Inflammatory macrophage (primary cell): ENCODE measurements at regions not wholly inside any gene's neighbourhood (a gene's known extent, or its start where the extent isn't known, plus 50 kb on each side); places are given as distances from the start of the nearest gene placed in this dataset.

ENCODE experiments used
- DNase-seq, 2 donors: peaks; one replicate each; pipeline ENCODE4 v3.0.0-alpha.2; 2020 to 2022

DNA sequence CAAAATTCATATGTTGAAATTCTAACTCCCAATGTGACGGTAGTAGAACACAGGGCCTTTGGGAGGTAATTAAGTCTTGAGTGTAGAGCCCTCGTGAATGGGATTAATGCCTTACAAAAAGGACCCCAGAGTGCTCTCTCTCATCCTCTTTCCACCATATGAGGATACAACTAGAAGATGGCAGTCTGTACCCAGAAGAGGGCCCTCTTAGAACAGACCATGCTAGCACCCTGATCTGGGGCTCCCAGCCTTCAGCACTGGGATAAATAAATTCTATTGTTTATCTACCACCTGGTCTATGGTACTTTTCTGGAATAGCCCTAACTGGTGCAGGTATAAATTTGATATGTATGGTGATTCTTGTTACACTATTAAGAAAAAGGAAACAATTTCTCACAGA, 332.3 kb downstream of the BRINP1 start:
- no peak for DNase-seq

DNA sequence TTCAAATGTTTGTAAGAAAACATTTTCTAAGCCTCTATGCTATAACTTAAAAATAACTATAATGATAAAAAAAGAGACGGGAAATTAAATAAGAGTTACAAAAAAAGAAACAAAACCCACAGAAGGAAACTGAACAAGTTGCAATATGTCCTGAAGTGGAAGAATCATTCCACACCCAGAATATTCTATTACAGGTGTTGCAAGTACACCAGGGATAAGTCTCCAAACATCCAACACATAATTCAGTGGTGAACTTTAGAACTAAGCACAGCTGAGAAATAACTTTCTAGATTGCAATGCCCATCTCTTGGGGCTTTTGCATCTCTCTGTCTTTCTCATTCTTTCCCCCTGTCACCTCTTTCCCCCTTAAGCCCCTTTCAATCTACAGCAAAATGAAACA, 325.2 kb downstream of the BRINP1 start:
- DNase-seq: no peak

DNA sequence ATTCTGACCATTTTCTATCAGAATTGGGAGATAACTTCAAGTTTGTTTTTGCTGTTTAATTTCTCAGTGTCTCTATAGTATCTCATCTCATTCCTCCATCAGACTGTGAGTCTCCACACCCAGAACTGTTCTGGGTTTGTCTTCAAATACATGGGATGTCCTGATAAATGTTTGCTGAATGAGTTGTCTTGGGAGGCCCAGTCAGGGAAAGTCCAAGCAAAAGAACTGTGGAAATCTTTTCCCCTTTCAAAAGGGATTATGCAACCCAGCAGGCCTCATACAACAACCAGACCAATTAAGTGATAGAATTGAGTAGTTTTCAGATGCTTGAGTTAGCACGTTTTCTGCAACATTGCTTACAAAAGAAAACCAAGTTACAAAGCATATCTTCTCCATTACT, 324.4 kb downstream of the BRINP1 start:
- no peak for DNase-seq

DNA sequence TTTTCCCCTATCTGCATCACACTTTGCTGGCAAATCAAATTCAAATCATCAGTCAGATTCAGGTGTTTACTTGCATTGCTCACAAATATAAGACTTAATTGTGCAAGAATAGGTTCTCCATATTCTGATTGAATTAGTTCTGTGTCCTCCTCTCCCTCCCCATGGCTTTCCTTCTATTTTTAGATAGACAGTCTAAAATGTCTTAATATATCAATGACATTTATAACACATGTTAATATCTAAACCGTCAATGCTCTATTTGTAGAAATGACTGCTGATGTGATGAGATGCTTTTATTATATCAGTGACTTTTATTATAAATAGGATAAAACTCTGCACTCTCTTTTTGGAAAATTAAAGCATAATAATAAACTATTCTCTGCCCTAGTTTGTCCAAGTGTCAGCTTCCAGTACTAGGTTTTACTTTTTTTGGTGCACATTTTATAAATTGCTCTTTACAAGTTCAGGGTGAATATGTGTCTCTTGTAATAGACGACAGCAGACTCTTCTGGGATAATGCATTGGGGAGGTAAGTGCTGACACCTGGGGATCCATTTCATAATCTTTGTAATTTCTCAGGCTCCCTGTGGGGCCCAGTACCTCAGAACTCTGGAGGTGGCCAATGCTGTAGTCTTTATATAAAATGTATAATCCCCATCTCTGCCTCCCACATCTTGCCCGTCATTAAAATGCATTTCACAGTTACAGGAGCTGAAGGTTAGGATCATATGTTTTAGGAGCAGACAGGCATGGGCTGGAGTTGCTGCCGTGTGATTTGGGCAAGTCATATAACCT, 321.5 kb downstream of the BRINP1 start:
- no peak for DNase-seq

DNA sequence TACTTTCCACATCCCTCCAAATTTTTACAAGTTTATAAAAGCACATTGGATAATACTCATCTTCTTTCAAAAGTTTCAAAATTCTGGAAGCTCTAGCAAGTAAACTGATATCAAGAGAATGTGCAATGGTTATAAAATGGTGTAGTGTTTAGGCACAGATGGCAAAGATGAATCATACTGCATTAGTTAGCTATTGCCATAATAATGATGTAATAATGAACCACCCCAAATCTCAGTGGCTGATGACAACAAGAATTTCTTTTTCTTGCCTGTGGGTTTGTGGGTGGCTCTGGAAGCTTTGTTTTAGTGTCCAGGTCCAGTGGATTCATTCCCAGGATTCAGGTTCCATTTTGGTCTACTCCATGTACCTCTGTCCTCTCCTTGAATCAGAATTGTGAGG, 319.0 kb downstream of the BRINP1 start:
- DNase-seq: no peak

DNA sequence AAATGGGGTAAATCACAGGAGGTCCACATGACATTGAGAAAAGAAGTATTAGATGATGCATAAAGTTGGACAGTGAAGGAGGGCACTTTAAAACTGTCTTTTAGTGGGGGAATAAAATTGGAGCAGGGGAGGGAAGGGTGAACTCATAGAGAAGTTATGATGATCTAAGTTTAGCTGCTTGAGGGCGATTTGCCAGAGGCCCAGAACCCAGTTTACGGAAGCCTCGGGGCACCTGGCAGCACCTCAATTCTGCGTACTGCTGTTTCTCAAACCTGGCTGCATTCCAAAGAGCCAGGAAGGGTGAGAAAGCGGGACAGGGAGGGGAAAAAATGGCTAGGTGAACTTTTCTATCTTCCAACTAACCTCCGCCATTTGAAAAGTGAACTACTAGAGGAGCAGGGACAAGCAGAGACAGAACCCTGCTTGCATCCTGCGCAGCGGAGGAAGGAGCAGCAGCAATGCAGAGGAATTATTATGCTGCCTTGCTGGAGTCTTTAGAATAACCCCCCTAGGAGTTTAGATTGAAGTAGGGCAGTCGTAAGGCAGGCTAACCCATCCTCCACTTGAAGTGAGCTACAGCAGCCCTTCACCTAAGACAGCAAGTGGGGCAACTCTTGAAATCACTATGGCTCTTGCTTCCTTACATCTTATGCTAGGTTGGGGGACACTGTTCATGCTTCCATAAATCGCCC, 316.8 kb downstream of the BRINP1 start:
- no peak for DNase-seq

DNA sequence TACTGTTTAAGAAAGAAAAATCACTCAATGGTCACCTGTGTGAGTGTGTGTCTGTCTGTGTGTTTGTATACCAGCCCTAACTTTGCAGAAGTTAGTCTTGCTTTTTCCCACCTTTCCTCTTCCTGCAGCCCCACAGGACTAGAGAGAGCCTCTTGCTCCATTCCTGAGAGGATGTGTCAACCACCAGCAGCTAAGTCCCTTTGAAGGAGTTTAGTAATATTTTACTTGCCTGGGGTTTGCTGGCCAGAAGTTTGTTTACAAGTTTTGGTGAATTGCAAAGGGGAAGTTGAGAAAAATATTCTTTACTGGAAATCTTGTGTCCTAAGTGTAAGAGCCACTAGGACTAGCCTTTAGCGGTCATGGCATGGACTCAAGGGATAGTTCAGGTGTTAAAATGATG, 316.2 kb downstream of the BRINP1 start:
- no peak for DNase-seq

DNA sequence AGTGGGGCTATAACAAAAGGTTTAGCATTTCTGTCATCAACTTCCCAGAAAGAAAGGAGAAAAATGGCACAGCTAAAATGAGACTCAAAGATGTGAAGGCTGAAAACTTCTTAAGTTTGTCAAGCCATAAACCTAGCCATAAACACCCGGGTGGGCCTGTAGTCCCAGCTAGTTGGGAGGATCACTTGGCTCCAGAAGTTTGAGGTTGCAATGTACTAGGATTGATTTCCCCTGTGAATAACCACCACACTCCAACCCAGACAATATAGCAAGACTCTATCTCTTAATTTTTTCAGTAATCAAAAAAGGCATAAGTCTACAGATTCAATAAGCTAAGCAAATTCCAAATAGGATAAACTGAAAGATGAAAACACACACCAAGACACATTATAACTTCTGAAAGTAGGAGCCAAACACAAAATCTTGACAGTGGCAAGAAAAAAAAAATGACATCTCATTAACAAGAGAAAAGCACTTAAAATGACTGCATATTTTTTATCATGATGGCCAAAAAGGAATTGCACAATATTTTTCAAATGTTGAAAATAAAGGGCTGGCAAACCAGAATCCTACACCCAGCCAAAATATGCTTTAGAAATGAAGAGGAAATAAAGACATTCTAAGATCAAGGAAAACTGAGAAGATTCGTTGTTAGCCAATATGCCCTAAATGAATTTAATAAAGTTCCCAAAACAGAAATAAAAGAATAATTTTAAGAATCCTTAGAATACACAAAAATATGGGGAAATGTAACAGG, 308.4 kb downstream of the BRINP1 start:
- DNase-seq: no peak

DNA sequence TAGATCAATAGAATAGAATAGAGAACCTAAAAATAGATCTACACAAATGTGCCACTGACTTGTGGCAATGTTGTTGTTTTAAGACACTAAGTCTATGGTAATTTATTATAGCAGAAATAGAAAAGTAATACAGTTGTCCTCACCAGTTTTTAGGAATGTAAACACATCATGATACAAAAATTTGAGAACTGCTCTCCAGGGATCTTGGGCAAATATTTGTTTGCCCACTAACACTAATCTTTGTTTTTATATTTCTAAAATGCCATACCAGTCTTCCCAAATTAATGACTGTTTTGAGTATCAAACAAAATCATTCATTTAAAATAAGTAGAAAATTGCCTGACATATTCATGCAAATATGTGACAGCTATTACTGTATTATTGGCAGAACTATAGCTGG, 297.6 kb downstream of the BRINP1 start:
- no peak for DNase-seq

DNA sequence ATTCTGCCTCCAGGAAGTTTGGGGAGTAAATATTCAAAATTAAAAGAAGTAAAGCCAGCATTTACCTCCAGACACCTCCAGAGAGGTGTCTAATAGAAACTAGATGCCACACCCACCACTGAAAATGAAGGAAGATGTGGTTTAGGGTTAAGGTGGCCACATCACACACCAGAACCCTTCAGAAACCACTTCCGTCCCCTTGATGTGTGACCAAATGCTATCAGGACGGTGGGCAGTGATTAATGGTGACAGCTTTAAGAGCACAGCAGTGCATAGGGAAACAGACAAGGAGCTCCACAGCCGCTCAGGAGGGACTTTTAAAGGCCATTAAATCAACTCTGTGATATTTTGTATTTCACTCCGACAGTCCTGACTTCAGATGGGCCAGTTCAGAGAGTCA, 295.2 kb downstream of the BRINP1 start:
- DNase-seq: no peak

DNA sequence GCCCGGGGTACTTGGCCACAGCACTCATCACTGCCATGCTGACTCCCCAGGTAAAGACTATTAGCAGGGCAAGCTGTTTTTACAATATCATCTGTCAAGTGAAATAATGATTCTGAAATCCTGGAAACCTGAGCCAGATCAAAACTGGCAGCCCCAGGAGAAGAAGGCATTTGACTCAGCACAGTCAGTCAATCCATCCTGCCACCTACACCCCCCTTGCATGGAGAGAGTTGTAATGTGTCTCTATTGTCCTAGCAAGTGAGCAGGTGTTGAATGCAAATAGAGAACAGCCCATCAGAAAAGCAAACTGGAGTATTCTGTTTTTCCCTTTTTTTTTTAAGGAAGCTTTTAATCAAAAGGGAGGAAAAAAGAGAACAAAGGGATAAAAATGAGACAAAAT, 291.2 kb downstream of the BRINP1 start:
- DNase-seq: no peak

DNA sequence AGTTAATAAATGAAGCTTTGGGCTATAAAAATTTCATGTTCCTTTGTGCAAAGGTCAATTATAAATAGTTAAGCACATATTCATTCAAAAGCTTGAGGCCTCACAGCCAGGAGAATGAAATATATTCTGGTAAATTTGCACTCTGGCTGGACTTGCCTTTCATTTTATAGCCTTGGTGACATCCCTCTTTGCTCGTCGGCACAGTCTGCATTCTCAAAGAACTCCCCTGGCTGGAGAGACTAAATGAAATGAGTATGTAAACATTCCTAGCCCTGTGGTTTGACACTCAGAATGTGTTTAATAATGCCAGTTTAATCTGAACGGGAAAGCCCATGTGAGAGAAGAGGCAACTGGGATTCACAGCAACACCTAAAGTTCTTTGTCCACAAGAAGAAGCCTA, 285.6 kb downstream of the BRINP1 start:
- DNase-seq: no peak

DNA sequence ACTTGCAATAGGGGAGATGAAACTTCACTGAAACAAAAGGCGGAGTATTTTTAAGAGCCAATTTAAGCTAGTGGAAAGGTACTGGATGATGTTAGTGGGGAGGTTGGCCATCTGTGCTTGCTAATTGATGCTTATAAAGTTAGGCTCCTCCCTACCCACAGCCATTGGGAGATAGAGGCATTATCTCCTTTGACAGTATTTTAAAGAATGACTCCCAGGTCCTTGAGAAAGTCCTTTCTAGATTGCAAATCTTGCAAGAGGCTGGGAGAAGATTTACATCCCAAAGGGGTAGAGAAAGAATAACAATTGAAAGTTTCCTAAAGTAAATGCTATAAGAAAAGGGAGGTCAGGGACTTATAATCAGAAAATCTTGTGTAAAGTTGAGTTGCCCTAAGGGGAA, 282.6 kb downstream of the BRINP1 start:
- DNase-seq: no peak

DNA sequence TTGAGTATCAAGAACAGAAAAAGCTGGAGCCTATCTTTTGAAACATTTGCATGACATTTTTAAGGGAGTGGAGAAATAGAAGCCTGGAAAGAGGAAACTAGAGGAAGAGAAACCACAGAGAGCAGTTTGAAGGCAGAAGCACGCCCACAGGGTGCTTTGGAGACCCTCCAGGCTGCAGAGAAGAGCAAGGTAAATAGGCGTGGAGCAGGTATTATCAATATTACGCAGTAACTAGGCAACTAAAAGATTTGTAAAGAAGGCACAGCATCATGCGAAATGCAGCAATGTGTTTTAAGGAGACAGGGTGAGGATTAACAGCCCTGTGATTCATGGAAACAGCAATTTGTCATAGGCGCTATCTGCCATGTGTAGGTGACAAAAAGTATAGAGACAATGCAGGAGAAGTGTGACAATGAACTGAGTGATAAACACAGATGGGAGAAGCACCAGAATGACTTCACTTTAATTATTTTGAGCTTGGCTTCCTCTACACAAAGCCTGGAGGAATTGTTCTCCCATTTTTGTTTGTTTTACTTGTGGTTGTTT, 281.2 kb downstream of the BRINP1 start:
- no peak for DNase-seq

DNA sequence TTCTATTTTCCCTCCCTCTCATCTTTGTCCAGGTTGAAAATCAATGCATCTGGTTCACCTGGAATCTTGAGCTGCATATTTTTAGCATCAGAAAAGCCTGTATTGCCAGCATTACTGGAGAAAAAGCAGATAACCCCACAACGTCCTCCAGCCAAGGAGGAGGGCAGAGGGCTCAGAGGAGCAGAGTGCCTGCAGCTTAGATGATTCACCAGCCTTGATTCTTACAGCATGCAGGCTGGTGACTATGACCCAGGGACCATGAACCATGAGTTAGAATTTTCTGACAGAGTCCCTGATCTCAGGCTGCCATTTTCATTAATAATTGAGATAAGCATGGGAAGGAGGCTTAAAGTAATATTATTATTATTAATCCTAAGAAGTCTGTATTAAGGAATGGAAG, 278.2 kb downstream of the BRINP1 start:
- no peak for DNase-seq

DNA sequence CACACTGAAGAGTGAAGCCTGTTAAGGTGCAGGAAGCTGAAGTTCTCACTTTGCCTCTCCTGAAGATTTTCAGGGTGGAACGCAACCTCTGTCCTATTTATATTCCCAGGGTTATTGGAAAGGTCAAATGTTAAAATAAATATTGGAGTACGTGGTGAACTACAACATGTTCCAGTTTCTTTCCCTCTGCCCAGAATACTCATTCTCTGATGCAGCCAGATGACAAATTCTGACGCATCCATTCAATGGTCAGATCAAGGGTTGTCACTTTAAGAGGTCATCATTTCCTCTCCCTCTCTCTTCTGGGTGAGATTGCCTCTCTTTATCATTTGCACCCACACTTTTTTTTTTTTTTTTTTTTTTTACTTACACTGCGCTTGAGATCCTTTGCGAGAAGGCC, 277.1 kb downstream of the BRINP1 start:
- DNase-seq: no peak

DNA sequence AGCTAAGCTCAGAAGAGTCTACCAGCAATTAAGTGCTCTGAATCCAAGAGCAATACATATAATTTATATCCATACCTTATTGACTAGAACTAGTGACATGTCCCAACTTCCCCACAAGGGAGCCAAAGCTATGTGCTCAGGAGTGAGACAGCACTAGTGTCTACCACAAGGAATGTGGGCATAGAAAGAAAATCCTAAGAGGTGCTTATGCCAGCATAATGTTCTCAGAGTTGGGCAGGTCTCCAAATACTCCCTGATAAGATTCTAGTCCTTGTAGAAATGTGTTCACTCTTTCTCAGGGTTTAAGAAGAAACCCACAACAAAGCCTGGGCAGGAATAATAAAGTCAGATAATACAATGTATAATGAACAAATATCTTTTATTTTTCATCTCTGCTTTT, 275.1 kb downstream of the BRINP1 start:
- DNase-seq: no peak

DNA sequence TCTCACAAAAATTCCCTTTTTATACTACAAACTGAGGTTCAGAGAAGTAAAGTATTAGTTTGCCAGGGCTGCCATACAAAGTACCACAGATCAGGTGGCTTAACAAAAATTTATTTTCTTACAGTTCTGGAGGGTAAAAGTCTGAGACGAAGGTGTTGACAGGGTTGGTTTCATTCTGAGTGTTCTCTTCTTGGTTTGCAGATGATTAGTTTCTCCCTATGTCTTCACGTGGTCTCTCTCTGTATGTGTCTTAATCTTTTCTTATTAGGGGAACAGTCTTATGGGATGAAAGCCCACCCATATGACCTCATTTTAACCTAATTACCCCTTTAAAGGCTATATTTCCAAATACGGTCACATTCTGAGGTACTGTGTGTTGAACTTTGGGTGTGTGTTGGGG, 274.2 kb downstream of the BRINP1 start:
- no peak for DNase-seq

DNA sequence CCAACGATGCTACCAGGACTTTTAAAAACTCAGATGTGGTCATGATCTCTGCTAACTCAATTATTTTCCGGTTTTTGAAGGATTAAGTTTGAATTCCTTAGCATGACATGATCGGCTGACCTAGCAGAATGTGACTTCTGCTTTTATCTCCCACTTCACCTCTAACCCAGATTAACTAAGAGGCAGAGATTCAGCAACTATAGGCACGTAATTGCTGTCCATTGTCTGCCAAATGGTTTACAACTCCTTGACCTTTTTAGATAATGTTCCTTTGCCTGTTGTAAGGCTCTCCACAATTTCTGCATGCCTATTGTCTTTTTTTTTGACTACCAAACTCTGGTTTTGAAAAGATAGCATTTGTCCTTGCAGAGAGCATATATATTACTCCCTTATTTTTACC, 268.2 kb downstream of the BRINP1 start:
- no peak for DNase-seq

DNA sequence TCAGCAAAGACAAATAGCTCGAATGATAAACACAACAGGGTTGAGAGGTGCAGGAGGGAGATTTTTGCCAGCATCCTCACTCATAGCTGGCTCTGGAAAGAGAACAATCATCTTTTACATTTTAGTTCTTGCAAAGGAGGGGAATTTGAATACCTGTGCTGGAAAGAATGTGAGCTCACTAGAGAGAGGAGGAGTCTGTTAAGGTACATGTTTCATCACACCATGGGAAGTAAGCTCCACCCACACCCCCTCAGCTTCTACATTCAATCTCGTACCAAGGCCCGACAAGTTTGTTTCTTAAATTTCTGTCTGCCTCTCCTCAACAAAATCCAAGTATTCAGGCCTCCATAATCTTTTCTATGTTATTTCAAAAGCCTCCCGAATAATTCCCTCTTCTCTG, 254.6 kb downstream of the BRINP1 start:
- no peak for DNase-seq
